HG03108 (cell line): ENCODE measurements at regions not wholly inside any gene's neighbourhood (a gene's known extent, or its start where the extent isn't known, plus 50 kb on each side); places are given as distances from the start of the nearest gene placed in this dataset.

Experiments
- ATAC-seq: cut with Tn5 transposase; IDR thresholded peaks from one replicate; pipeline ENCODE4 v1.9.1; 2021; ENCODE audit warnings: moderate library complexity; ENCODE audit not compliant: unreplicated experiment

DNA sequence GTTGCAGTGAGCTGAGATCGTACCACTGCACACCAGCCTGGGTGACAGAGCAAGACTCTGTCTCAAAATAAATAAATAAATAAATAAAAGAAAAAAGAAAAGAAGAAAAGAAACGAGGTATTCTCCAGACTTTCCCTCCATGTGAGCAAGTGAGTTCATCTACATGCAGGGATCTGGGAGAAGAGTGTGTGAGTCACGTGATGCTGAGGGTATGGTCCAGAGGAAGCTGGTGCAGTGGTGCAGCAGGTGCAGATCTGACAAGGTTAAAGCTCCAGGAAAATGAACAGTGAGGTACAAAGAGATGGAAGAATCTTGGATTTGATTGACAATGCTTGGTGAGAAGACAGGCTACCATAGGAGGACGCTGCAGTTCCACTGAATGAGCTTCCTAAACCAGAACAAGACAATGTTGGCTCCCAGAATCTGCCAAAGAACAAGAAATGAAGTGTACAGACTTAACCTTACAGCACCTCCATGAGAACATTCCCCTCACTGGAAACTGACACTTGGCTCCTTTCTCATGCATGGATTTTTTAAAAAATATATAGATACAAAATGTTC lies 79.5 kb upstream of the BTBD3 start:
- ATAC-seq = no peak

DNA sequence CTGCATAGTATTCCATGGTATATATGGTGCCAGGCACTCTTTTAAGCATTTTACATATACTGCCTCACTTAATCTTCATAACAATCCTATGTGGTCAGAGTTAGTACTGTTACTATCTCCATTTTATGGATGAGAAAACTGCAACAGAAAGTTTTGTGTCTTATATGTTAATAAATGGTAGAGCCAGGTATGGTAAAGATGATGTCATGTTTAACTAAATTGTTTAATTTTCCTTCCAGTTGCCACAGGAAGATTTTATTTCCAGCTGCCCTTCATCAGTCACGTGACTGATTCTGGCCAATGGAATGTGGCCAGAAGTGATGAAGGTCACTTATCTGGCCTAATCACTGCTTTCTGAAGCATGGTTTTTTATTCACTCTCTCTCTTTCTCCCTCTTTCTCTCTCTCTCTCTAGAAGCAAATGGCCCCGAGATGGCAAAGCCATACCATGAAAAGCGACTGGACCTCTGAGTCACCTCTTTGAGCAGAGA lies 75.7 kb upstream of the BTBD3 start:
- ATAC-seq = no peak

DNA sequence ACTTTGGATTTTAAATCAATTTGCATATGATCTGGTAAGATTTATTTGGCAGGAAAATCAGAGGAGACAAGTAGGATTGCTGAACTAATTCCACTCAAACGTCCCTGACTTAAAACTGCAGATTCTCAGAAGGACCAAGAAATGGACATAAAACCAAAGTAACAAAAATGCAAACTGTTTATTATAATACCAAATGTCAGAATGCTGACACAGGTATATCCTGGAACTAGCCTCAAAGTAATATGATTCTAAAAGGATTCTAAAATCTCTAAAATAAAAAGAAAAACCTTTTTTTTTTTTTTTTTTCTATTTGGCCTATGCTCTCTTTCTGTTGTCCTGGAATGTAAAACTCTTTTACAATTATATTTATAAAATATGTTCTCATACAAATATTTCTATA lies 74.4 kb upstream of the BTBD3 start:
- ATAC-seq = no peak

DNA sequence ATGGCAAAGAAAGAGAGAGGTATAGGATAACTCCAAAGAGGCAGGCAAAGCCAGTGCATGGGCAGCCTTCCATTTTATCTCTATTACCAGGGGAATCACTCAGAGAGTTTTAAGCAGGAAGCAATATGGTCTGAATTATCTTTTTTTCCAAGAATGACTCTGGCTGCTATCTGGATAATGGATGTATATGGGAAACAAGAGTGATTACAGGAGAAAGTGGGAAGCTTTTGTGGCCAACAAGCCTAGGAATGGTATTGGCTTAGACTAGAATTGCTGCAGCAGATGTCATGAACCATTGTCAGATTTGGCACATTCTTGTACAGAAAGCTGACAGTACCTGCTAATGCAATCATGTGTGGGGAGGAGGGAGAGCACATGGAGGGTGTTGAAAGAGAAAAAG lies 73.0 kb upstream of the BTBD3 start:
- ATAC-seq = no peak

DNA sequence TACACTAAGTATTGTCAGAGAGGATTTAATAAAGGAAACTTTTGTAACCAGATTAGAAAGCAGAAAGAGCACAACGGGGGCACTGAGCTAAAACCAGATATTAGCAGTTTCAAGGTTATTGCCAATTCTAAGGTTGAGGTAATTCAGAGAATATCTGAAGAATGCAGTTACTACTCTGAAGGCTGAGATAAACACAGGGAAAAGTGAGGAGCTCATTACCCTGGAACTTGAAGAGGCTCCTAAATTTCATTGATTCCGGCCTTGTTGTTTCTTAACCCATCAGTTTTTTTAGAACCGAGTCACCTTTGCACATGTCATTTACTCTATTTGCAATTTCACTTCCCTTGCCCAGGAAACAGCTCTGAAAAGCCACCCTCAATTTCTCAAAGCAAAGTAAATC lies 72.4 kb upstream of the BTBD3 start:
- no peak for ATAC-seq

DNA sequence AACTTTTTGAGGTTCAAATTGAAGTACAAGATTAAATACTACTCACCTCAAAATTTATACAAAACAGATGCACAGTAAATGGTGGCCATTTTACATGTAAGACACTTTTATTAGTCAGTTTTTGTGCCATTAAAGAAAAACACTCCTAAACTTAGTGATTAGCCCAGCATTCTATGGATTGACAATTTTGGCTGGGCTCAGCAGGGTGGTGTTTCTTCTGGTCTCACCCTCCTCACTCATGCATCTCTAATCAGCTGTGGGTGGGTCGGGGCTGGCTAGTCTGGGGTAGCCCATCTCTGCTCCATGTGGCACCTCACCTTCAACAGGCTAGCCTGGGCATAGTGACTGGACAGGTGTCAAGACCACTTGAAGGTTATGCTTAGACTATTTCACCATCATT lies 71.6 kb upstream of the BTBD3 start:
- no peak for ATAC-seq

DNA sequence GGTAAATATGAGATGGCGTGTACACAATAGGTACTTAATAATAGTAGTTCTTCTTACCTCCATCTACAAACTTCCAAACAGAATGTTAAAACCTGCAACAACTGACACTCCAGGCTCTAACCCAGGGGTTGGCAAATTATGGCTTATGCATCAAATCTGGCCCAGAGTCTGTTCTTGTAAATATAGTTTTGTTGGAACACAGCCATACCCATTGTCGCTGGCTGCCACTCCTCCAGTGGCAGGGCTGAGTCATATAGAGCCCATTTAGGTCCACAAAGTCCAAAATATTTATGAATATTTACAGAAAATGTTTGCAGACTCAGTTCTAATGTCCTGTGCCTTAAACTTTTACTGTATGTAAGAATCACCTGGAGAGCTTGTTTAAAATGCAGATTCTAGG lies 69.9 kb upstream of the BTBD3 start:
- no peak for ATAC-seq

DNA sequence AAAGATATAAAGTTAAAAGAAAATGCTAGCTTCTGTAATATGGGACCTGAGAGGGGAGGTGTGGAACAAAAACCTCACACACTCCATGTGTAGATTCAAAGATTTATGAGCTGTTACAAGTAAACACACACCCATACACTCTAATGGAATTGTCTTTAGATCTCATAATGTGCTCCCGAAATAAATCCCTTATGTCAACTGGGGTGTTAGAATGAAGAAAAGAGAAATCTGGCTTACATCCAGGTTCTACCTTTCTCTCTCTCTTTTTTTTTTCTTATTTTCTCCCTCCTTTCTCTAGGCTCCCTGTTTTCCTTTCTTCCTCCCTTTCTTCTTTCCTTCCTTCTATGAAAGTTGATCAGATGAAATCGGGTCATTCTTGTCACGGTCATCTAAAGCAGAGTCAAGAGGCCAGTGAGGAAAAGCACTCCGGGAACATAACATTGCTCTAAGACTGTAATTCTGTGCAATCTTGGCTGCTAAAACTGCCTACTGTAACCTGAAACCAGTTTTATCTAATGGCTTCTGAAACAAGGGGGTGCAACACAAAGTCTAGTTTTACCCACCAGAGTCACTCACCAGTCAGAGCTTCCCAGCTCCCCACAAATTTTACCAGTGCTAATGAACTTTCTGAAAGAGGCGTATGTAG lies 68.3 kb upstream of the BTBD3 start:
- no peak for ATAC-seq

DNA sequence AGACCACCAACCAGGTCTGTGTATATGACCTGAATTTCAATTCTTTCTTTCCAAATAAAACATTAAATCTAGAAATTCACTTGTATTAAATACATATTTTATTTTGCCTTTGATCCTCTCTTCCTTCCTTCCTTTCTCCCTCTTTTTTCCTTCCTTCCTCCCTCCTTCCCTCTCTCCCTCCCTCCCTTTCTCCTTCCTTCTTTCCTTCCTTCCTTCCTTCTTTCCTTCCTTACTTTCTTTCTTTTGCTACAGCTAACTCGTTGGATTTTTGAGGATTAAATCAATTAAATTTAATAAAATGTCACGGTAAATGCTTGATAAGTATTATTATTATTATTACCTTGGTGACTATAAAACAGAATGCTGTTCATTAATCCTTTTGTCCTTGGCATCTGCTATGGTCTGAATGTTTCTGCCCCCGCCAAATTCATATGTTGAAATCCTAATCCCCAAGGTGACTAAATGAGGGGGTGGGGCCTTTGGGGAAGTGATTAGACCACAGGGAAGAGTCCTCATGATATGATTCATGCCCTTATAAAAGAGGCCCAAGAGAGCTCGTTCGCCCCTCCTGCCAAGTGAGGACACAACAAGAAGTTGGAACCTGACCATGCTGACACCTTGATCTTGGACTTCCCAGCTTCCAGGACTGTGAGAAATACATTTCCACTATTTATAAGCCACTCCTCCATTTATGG lies 67.6 kb upstream of the BTBD3 start:
- no peak for ATAC-seq

DNA sequence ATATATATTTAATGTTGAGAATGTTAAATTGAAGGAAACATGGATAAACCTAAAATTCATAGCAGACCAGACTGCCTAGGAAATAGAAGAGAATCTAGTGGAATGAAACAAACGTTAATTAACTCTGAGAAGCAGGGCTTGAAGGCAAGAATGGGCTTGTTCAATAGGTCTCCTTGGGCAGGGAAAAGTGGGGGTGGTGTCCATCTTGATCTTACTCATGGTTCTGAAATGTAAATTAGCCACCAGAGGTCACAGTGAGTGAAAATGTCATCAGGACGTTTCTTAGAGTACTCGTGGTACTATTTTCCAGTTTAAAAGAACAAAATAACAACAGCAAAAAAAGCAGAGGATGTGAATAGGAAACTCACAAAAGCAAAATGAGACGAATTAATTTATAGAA lies 66.8 kb upstream of the BTBD3 start:
- ATAC-seq = no peak

DNA sequence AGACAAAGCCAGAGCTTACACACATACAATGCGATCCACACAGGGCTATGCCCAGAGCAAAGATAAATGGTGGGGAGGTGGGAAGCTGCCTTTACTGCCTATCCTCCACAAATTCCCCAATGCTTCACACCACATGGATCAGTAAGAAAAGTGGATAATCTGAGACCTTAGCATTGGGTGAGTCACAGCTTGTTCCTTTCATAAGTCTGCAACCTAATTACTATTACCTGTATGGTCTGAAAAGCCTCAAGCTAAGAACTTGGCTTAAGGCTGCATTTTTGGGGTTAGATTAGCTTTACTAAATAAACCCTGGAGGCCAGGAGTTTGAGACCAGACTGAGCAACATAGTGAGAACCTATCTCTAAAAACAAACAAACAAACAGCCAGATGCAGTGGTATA lies 66.0 kb upstream of the BTBD3 start:
- no peak for ATAC-seq

DNA sequence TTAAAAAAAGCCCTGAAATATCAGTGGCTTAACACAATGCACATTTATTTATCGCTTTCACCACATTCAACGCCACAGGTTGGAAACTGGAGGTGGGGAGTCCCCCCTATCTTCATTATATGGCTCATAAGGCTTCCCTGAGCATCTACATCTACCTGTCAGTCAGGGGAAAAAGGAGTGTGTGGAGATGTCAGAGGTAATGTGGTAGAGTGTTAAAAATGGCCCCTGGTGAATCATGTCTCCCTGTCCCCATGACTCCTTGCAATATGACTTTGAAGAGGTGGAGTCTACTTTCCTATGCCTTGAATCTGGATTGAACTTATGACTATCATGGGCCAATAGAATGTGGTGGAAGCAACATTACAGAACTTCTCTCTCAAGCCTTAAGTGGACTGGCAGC lies 65.5 kb upstream of the BTBD3 start:
- no peak for ATAC-seq

DNA sequence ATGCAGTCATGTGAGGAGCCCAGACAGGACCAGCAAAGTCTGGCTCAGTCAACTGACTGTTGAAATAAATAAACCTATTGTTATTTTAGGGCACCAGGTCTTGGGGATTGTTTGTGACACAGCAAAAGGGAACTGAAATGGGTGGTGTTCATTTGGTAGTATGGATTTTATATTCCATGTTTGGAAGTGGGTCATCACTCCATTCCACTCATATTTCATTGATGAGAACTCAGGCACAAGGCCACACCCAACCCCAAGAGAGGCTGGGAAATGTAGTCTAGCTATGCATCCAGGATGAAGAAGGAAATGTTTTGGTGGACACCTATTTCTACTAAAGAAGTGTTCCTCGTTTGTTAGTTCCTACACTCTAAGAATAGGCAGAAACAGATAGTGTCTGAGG lies 64.9 kb upstream of the BTBD3 start:
- ATAC-seq = no peak

DNA sequence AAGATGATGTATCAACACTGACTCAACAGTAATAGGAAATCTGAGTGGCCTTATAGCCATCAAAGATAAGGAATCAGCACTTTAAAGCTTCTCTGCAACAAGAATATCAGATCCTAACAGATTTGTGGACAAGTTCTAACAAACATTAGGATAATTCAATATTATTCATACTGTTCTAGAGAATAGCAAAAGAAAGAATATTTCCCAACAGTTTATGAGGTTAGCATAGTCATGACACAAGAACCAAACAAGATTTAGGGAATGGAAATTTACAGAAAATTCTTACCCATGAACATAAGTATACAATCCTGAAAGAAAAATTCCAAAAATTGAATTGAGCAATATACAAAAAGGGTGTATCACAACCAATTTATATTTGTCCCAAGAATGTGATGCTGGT lies 64.3 kb upstream of the BTBD3 start:
- no peak for ATAC-seq

DNA sequence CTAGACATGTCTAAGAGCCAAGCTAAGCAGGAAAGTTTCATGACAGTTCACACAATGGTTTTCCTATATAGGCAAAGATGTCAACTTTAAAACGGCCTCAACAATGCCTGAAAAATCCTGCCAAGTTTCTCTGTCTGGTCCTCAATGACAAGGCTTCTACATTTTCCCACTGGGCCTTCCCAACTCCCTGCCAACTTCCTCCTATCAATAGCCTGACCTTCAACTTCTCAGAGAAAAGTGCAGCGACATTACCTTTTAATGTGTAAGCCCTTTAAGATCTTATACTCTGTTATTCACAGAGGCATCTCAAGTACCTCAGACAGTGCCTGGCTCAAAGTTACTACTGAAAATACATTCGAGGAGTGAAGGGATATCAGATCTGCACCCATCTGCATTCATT lies 56.2 kb upstream of the BTBD3 start:
- ATAC-seq = no peak

DNA sequence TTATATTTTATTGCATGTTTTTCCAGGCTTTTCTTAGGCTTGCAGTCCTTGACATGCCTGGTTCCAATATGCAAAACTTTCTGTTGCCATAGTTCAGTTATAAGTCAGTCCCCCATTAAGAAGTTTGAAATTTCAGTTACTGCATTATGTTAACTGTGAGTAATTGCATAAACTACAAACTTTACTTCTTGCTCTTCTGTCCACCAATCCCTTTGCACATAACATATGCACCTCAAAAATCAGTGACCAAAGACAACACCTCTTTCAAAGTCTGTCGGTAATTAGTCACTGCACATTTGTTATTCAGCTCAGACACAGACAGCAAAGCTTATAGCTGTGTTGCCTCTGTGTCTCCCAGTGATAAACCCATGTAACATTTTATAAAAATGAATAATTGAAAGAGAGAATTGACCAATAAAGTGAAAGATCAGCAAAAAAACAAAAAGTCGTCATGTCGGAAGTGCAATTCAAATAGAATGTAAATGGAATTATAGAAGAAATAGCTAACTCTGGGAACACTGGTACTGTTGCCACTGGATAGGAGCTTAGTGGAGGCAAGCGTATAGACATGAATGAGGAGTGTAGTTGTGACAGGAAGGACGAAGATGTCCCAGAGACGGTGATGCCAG lies 50.3 kb upstream of the BTBD3 start:
- no peak for ATAC-seq
